ENCODE measurements at regions not wholly inside any gene's neighbourhood (a gene's known extent, or its start where the extent isn't known, plus 50 kb on each side); places are given as distances from the start of the nearest gene placed in this dataset.

DNA sequence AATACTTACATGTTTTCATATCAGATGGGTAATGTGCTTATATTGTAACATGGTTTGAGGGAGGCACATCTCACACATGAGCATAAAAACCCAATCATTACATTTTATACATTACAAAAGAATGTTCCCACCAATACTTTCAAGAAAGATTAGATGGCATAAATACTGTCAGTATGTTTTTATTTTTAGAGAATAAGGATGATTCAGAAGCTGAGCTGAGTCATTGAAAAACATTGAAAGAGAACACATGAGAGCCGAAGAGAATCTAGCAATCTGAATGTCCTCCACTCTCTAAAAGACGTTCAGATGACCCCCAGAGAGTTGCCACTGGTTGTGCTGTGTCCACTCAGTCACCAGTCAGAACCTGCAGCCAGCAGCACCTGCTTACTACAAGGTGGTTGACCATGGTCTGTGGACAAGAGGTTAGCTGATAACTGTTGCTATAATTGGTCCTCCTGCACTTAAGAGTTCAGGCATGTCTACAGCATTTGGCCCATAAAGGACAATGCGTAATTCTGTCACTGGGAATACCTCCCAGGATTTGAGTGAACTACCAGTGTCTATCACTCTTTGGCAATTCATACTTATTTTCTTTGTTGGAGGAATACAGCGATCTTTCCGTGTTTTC lies 382.2 kb upstream of the IGFBP7 start:
- no peak for TF ChIP-seq EZH2phosphoT487 (IDR thresholded peaks at IDR 0.05; ENCODE audit: borderline replicate concordance, low read length)
- no peak for TF ChIP-seq EZH2 (IDR thresholded peaks at IDR 0.05; ENCODE audit: low read length, unreplicated experiment)
- TF ChIP-seq, protein P1, sequence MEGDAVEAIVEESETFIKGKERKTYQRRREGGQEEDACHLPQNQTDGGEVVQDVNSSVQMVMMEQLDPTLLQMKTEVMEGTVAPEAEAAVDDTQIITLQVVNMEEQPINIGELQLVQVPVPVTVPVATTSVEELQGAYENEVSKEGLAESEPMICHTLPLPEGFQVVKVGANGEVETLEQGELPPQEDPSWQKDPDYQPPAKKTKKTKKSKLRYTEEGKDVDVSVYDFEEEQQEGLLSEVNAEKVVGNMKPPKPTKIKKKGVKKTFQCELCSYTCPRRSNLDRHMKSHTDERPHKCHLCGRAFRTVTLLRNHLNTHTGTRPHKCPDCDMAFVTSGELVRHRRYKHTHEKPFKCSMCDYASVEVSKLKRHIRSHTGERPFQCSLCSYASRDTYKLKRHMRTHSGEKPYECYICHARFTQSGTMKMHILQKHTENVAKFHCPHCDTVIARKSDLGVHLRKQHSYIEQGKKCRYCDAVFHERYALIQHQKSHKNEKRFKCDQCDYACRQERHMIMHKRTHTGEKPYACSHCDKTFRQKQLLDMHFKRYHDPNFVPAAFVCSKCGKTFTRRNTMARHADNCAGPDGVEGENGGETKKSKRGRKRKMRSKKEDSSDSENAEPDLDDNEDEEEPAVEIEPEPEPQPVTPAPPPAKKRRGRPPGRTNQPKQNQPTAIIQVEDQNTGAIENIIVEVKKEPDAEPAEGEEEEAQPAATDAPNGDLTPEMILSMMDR (conservative IDR thresholded peaks at IDR 0.05; ENCODE audit: low read depth, low read length), result no peak
- Histone ChIP-seq H3K4me1 (ENCODE audit: insufficient read depth, low read length) (no peaks in the 10 kb centered on the region), H3K9ac (ENCODE audit: low read length) (no peak overlapping the region), H3K9me3 (ENCODE audit: low read length) (no peaks in the 10 kb centered on the region), H2AFZ (ENCODE audit: low read length) (no peak overlapping the region), H3K79me2 (ENCODE audit: low read length) (no peaks in the 10 kb centered on the region), H4K20me1 (ENCODE audit: low read length) (no peaks in the 10 kb centered on the region), H3K4me3 (ENCODE audit: low read length) (no peak overlapping the region), H3K9me2 (replicated peaks; ENCODE audit: low read length) (no peaks in the 10 kb centered on the region), H3F3A (ENCODE audit: low read length, unreplicated experiment) (no peaks in the 10 kb centered on the region), H3K4me2 (ENCODE audit: low read length) (no peak overlapping the region), H3K36me3 (ENCODE audit: low read depth, low read length) (no peaks in the 10 kb centered on the region), H3K27me3 (ENCODE audit: low read length) (peaks cover 38% of the 10 kb centered on the region; the same call in 1 of the 2 replicates), H3K27ac (ENCODE audit: low read length) (no peak overlapping the region)
- POLR2A ChIA-PET (ENCODE audit: unreplicated experiment), result no interaction called here
- CTCF ChIA-PET, result no interaction called here
- ATAC-seq (no peak), DNase-seq (no peak)
- intact Hi-C loops (cut with micrococcal nuclease), result no loop called here
- BruUV-seq (replicated peaks), result no TSS peak

DNA sequence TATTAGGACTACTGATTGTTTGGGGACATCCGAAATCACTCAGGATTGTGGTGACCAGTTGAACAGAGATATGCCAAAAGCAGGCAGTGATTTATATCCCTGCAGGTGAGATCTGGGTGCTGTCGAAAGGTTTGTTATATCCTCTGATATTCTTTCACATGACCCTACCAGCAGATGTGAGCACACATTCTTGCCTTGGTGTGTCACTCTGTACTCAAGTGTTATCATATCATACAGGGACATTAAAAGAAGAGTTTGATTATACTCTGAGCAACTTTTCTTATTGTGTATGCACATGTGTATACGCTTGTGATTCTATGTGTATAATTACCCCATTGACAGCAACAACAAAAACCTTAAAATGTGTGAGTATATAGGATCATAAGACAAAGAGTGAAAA lies 381.2 kb upstream of the IGFBP7 start:
- no peak for TF ChIP-seq EZH2phosphoT487 (IDR thresholded peaks at IDR 0.05; ENCODE audit: borderline replicate concordance, low read length)
- no peak for TF ChIP-seq EZH2 (IDR thresholded peaks at IDR 0.05; ENCODE audit: low read length, unreplicated experiment)
- TF ChIP-seq, protein P1 (conservative IDR thresholded peaks at IDR 0.05; ENCODE audit: low read depth, low read length), result no peak
- no TSS peak for BruUV-seq (replicated peaks)
- no peak overlapping the region for H3K27ac ChIP-seq (ENCODE audit: low read length)
- H4K20me1 ChIP-seq (ENCODE audit: low read length), result no peaks in the 10 kb centered on the region
- H2AFZ ChIP-seq (ENCODE audit: low read length), result no peak overlapping the region
- no peak overlapping the region for H3K9ac ChIP-seq (ENCODE audit: low read length)
- CTCF ChIA-PET, result no interaction called here
- no peaks in the 10 kb centered on the region for H3F3A ChIP-seq (ENCODE audit: low read length, unreplicated experiment)
- no peak overlapping the region for H3K4me3 ChIP-seq (ENCODE audit: low read length)
- no peaks in the 10 kb centered on the region for H3K9me2 ChIP-seq (replicated peaks; ENCODE audit: low read length)
- H3K27me3 ChIP-seq (ENCODE audit: low read length), result peaks cover 40% of the 10 kb centered on the region; the same call in 1 of the 2 replicates
- intact Hi-C loops (cut with micrococcal nuclease), result no loop called here
- no peaks in the 10 kb centered on the region for H3K36me3 ChIP-seq (ENCODE audit: low read depth, low read length)
- no peak overlapping the region for H3K4me2 ChIP-seq (ENCODE audit: low read length)
- no peaks in the 10 kb centered on the region for H3K9me3 ChIP-seq (ENCODE audit: low read length)
- DNase-seq, result no peak
- POLR2A ChIA-PET (ENCODE audit: unreplicated experiment), result no interaction called here
- no peaks in the 10 kb centered on the region for H3K79me2 ChIP-seq (ENCODE audit: low read length)
- no peak for ATAC-seq
- H3K4me1 ChIP-seq (ENCODE audit: insufficient read depth, low read length), result no peaks in the 10 kb centered on the region

DNA sequence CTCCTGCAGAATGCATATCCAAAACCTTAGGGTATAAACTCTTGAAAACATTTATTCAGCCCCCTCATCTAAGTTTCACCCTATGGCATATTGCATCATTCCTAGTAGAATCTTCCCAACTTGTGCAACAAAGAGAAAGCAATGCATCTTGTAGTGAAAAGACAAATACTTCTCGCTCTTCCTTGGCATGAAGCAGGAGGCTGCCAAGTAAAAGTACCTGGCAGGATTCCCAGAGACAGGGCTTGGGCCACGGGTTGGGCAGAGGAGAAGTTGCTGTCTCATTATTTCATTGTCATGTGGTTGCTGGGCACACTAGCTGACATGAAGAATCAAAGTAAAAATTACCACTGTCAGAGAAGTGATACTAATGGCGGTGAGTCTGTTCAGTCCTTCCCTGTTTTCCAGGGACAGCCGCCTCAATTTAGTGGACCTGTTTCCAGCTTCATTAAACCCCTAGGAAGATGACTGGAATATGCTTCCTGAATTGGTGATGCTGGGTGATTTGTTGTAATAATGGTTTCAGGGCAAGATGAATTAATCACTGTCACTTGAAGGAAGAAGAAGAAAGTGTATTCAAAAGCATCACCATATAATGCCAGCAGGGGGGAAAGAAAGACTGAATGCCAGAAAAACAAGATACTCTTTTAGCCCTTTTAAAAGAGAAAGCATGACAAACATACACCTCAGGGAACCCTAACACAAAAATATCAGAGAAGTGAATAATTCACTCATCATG lies 380.5 kb upstream of the IGFBP7 start:
- intact Hi-C loops (cut with micrococcal nuclease), result no loop called here
- Histone ChIP-seq H3K27ac (ENCODE audit: low read length) (no peak overlapping the region), H3K9me3 (ENCODE audit: low read length) (no peaks in the 10 kb centered on the region), H3K4me2 (ENCODE audit: low read length) (no peak overlapping the region), H2AFZ (ENCODE audit: low read length) (no peak overlapping the region), H3F3A (ENCODE audit: low read length, unreplicated experiment) (no peaks in the 10 kb centered on the region), H3K36me3 (ENCODE audit: low read depth, low read length) (no peaks in the 10 kb centered on the region), H3K9ac (ENCODE audit: low read length) (no peak overlapping the region), H3K27me3 (ENCODE audit: low read length) (peaks cover 45% of the 10 kb centered on the region; the same call in 1 of the 2 replicates), H3K79me2 (ENCODE audit: low read length) (no peaks in the 10 kb centered on the region), H3K9me2 (replicated peaks; ENCODE audit: low read length) (no peaks in the 10 kb centered on the region), H3K4me3 (ENCODE audit: low read length) (no peak overlapping the region), H3K4me1 (ENCODE audit: insufficient read depth, low read length) (no peaks in the 10 kb centered on the region), H4K20me1 (ENCODE audit: low read length) (no peaks in the 10 kb centered on the region)
- TF ChIP-seq EZH2phosphoT487 (IDR thresholded peaks at IDR 0.05; ENCODE audit: borderline replicate concordance, low read length), result no peak
- TF ChIP-seq, protein P1 (conservative IDR thresholded peaks at IDR 0.05; ENCODE audit: low read depth, low read length), result no peak
- TF ChIP-seq EZH2 (IDR thresholded peaks at IDR 0.05; ENCODE audit: low read length, unreplicated experiment), result no peak
- no TSS peak for BruUV-seq (replicated peaks)
- no peak for ATAC-seq
- DNase-seq, result peak; percentile 44
- ChIA-PET CTCF (no interaction called here), POLR2A (ENCODE audit: unreplicated experiment) (no interaction called here)

Data from PC-3 (cell line).